ENCODE measurements at regions not wholly inside any gene's neighbourhood (a gene's known extent, or its start where the extent isn't known, plus 50 kb on each side); places are given as distances from the start of the nearest gene placed in this dataset.

DNA sequence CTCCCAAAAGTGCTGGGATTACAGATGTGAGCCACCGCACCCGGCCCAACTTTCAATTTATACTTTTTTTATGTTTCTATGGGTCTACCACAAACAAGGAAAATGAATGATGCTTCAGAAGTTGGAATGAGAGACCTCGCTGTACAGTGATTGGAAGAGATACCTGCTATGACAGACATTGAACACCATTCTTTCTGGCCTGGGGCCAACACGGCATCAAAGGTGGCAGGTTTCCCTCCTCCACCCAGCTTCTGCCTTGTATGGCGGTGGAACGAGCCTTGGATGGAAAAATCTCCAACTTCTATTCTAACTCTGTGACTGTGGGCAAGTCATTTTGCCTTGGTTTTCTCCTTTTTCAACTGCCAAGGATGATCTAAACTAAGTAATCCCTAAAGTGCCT lies 117.8 kb upstream of the FAM174B start:
- Histone ChIP-seq H3K9me3 (no peaks in the 10 kb centered on the region), H3K36me3 (no peaks in the 10 kb centered on the region), H3K4me1 (ENCODE audit: insufficient read depth) (no peaks in the 10 kb centered on the region), H3K27me3 (no peaks in the 10 kb centered on the region), H3K4me3 (no peak overlapping the region), H3K27ac (no peak overlapping the region)
- intact Hi-C loops (cut with DNase I): no loop called here
- TF ChIP-seq EP300 (IDR thresholded peaks at IDR 0.05) (no peak), POLR2A (IDR thresholded peaks at IDR 0.05) (no peak), CTCF (IDR thresholded peaks at IDR 0.05) (no peak)
- DNase-seq: no peak
- WGBS, 3 donors: 93 to 96% (median 94%) methylated on average over 6 of the region's 6 CpGs

GRCh38 chr15:92779874-92780273 lies 120.2 kb upstream of the CHD2 start:
- Histone ChIP-seq H3K36me3 (no peaks in the 10 kb centered on the region), H3K27me3 (no peaks in the 10 kb centered on the region), H3K4me3 (no peak overlapping the region), H3K9me3 (no peaks in the 10 kb centered on the region), H3K4me1 (ENCODE audit: insufficient read depth) (no peaks in the 10 kb centered on the region), H3K27ac (no peak overlapping the region)
- intact Hi-C loops (cut with DNase I): no loop called here
- WGBS, 3 donors: 85 to 93% (median 91%) methylated on average over 1 of the region's 1 CpG
- no peak for DNase-seq
- no peak for TF ChIP-seq EP300 (IDR thresholded peaks at IDR 0.05)
- no peak for TF ChIP-seq POLR2A (IDR thresholded peaks at IDR 0.05)
- TF ChIP-seq CTCF (IDR thresholded peaks at IDR 0.05): no peak

GRCh38 chr15:92780843-92781242 lies 119.3 kb upstream of the CHD2 start:
- intact Hi-C loops (cut with DNase I): no loop called here
- Histone ChIP-seq H3K4me3 (no peak overlapping the region), H3K27me3 (no peaks in the 10 kb centered on the region), H3K4me1 (ENCODE audit: insufficient read depth) (no peaks in the 10 kb centered on the region), H3K27ac (no peak overlapping the region), H3K9me3 (no peaks in the 10 kb centered on the region), H3K36me3 (no peaks in the 10 kb centered on the region)
- WGBS, 3 donors: 91 to 93% (median 92%) methylated on average over 3 of the region's 3 CpGs
- TF ChIP-seq CTCF (IDR thresholded peaks at IDR 0.05) (no peak), EP300 (IDR thresholded peaks at IDR 0.05) (no peak), POLR2A (IDR thresholded peaks at IDR 0.05) (no peak)
- no peak for DNase-seq

DNA sequence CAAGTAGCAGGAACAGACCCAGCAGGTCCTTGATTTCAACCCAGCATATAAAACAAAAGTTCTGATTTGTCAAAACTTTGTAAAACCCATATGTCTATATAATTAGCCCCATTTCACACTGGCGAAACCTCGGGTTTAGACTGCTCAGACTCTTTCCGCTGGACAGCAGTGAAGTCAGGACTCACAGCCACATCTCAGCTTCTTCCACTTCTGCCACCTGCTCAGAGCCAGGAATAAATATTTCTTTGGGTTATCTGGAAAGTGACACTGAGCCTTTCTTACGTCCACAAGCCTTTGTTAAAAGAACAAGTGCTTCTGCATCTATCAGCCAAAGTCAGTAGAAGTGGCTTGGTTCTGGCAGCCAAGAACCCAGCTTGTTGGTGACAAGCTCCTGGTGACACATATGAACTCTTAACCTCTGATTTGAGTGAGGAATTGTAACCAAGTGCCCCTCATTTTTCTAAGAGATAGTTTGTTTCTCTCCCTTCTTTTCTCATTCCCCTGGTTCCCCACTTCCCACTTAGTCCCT lies 118.1 kb upstream of the CHD2 start:
- intact Hi-C loops (cut with DNase I): no loop called here
- no peak overlapping the region for H3K27ac ChIP-seq
- 89 to 90% (median 89%) methylated on average over 4 of the region's 4 CpGs for WGBS, 3 donors
- no peaks in the 10 kb centered on the region for H3K27me3 ChIP-seq
- H3K36me3 ChIP-seq: no peaks in the 10 kb centered on the region
- H3K4me1 ChIP-seq (ENCODE audit: insufficient read depth): no peaks in the 10 kb centered on the region
- H3K4me3 ChIP-seq: no peak overlapping the region
- no peak for TF ChIP-seq POLR2A (IDR thresholded peaks at IDR 0.05)
- no peak for TF ChIP-seq EP300 (IDR thresholded peaks at IDR 0.05)
- TF ChIP-seq CTCF (IDR thresholded peaks at IDR 0.05): no peak
- DNase-seq: no peak
- no peaks in the 10 kb centered on the region for H3K9me3 ChIP-seq
